Activated naive CD8-positive, alpha-beta T cell treated with anti-CD3 and anti-CD28 coated beads, Interleukin-2, amount 50 U/mL, for 24 hours (primary cell): ENCODE measurements at regions not wholly inside any gene's neighbourhood (a gene's known extent, or its start where the extent isn't known, plus 50 kb on each side); places are given as distances from the start of the nearest gene placed in this dataset.

ENCODE experiments used
- ATAC-seq: fragments of 150-1000 bp; cut with Tn5 transposase; one replicate; pipeline ENCODE4 v1.10.0; 2021
- DNase-seq: peaks from one replicate; pipeline ENCODE4 v3.0.0; 2021
- H3K27ac Mint-ChIP-seq: one replicate; pipeline ENCODE4 v1.8.0; 2021; ENCODE audit warnings: mild to moderate bottlenecking, mixed read lengths
- H3K27me3 Mint-ChIP-seq: one replicate; pipeline ENCODE4 v1.8.0; 2021; ENCODE audit warnings: mixed read lengths
- H3K36me3 Mint-ChIP-seq: one replicate; pipeline ENCODE4 v1.8.0; 2021; ENCODE audit warnings: low read depth, mixed read lengths
- H3K4me1 Mint-ChIP-seq: one replicate; pipeline ENCODE4 v1.8.0; 2021; ENCODE audit warnings: mixed read lengths
- H3K4me3 Mint-ChIP-seq: one replicate; pipeline ENCODE4 v1.8.0; 2021; ENCODE audit warnings: mild to moderate bottlenecking, moderate library complexity, mixed read lengths
- H3K9me3 Mint-ChIP-seq: one replicate; pipeline ENCODE4 v1.8.0; 2021; ENCODE audit warnings: mixed read lengths

DNA sequence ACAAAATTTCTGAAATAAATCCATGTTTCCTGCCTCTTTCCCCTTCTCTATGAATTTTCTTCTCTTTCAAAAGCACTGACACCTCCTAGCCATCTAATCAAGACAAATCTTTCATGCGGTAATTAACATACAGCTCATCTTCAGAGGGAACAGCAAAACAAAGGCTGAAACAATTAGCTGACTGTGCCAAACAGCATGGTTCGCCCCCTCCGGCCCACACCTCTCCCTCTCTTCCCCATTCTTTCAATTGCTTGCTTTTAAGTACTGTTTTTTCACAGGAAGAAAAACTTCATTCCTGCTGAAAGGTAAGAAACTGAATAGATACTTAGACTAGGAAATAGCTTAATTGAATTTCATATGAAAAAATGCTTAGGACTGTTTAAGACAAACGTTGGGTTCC, 291.1 kb upstream of the NOCT start:
- no peak overlapping the region for H3K4me3 Mint-ChIP-seq
- H3K9me3 Mint-ChIP-seq, result no peaks in the 10 kb centered on the region
- no peaks in the 10 kb centered on the region for H3K36me3 Mint-ChIP-seq
- DNase-seq (no peak), ATAC-seq (no peak)
- H3K27me3 Mint-ChIP-seq, result no peaks in the 10 kb centered on the region
- no peak overlapping the region for H3K27ac Mint-ChIP-seq
- no peaks in the 10 kb centered on the region for H3K4me1 Mint-ChIP-seq

- Mint-ChIP-seq H3K4me1 (no peaks in the 10 kb centered on the region), H3K27ac (no peak overlapping the region), H3K4me3 (no peak overlapping the region), H3K27me3 (peaks cover 5% of the 10 kb centered on the region), H3K9me3 (no peaks in the 10 kb centered on the region), H3K36me3 (no peaks in the 10 kb centered on the region)
- ATAC-seq (no peak), DNase-seq (no peak)
These were observed 298.8 kb upstream of the NOCT start for GRCh38 chr4:138716559-138717335.

DNA sequence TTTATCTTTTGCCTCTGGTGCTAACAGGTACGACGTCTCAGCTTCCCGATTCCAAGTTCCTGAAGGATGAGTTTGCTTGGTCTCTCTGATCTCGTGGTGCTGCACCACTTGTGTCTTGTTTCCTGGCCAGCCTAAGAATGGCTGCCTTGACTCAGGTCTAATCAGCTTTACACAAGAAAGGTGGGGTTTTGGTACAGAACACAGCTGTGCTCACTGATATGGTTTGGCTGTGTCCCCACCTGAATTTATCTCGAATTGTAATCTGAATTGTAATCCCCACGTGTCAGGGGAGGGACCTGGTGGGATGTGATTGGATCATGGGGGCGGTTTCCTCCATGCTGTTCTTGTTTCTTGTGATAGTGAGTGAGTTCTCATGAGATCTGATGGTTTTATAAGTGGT, 305.3 kb upstream of the NOCT start:
- Mint-ChIP-seq H3K27ac (no peak overlapping the region), H3K9me3 (no peaks in the 10 kb centered on the region)
- ATAC-seq, result no peak

DNA sequence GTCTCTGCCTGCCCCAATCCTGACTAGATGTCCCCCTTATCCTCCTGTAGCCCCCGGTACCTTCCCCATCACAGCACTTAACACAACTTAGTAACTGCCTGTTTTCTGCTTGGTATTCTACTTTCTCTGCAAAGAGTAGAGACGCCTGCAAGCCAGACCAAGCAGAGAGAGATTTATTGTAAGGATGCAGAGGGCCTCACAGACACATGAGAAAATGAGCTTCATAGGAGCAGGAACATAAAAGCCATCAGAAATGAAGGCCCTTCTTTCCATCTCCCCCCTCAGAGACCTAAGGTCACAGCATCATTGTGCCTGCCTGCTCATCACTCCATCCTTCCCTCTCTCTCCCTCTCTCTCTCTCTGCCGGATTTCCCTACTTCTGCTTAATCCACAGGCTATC, 305.7 kb upstream of the NOCT start:
- Mint-ChIP-seq H3K9me3 (no peaks in the 10 kb centered on the region), H3K27ac (no peak overlapping the region), H3K4me1 (no peaks in the 10 kb centered on the region), H3K27me3 (peaks cover 7% of the 10 kb centered on the region), H3K36me3 (no peaks in the 10 kb centered on the region), H3K4me3 (no peak overlapping the region)
- DNase-seq (no peak), ATAC-seq (no peak)

More for the DNA sequence above, 305.3 kb upstream of the NOCT start:
- no peak overlapping the region for H3K4me3 Mint-ChIP-seq
- DNase-seq, result no peak
- no peaks in the 10 kb centered on the region for H3K4me1 Mint-ChIP-seq
- no peaks in the 10 kb centered on the region for H3K36me3 Mint-ChIP-seq
- peaks cover 7% of the 10 kb centered on the region for H3K27me3 Mint-ChIP-seq

GRCh38 chr4:138707746-138708677, 307.6 kb upstream of the NOCT start:
- Mint-ChIP-seq H3K4me3 (no peak overlapping the region), H3K9me3 (no peaks in the 10 kb centered on the region), H3K36me3 (no peaks in the 10 kb centered on the region), H3K4me1 (no peaks in the 10 kb centered on the region), H3K27ac (no peak overlapping the region), H3K27me3 (peaks cover 5% of the 10 kb centered on the region)
- ATAC-seq (no peak), DNase-seq (no peak)

- H3K27me3 Mint-ChIP-seq, result peaks cover 3% of the 10 kb centered on the region
These were observed 309.4 kb upstream of the NOCT start for GRCh38 chr4:138706201-138706600.

GRCh38 chr4:138702190-138702824, 313.3 kb upstream of the NOCT start:
- Mint-ChIP-seq H3K9me3 (no peaks in the 10 kb centered on the region), H3K4me3 (no peak overlapping the region), H3K27ac (no peak overlapping the region), H3K36me3 (no peaks in the 10 kb centered on the region), H3K4me1 (no peaks in the 10 kb centered on the region), H3K27me3 (peaks cover 2% of the 10 kb centered on the region)
- no peak for ATAC-seq
- no peak for DNase-seq

More at GRCh38 chr4:138706201-138706600, 309.4 kb upstream of the NOCT start:
- H3K27ac Mint-ChIP-seq, result no peak overlapping the region
- no peaks in the 10 kb centered on the region for H3K4me1 Mint-ChIP-seq
- H3K4me3 Mint-ChIP-seq, result no peak overlapping the region
- DNase-seq (no peak), ATAC-seq (no peak)
- no peaks in the 10 kb centered on the region for H3K36me3 Mint-ChIP-seq
- no peaks in the 10 kb centered on the region for H3K9me3 Mint-ChIP-seq

DNA sequence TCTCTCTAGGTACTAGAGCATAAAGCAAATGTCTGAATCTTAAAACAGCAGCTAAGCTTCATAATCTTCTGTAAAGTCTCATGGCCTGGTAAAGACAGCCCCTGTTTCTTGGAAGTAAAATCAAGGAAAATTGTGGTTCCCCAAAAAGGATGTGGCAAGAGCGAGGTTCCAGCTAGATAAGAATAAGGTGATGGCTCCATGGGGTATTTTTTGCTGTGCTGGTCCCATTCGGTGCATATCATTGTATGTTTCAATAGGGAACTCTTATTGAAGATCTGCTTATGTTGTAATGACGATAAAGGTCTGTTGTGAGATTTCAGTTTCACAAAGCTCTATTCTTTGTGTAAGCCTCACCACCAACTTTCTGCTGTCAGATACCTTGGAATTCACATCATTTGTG, 316.9 kb upstream of the NOCT start:
- Mint-ChIP-seq H3K27ac (no peak overlapping the region), H3K36me3 (no peaks in the 10 kb centered on the region), H3K9me3 (no peaks in the 10 kb centered on the region), H3K27me3 (peaks cover 8% of the 10 kb centered on the region), H3K4me3 (no peak overlapping the region), H3K4me1 (no peaks in the 10 kb centered on the region)
- DNase-seq (no peak), ATAC-seq (no peak)

DNA sequence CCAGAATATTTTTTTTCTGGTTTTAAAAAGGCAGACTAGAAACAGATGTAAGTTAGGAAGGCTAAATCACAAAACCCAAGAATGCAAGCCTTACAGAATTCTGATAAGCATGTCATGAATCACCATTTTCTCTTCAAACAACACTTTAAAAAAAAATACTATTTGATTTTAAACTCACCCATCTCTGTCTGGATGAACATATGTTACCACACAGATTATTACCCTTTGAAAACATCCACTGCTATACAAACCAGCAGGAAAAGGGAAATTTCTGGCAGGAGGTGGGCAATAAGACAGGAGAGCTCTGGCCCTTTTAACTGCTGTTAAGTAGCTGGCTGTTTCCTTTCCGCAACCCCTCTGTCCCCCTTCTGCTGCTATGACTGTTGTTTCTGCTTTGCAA, 317.7 kb upstream of the NOCT start:
- Mint-ChIP-seq H3K4me1 (no peaks in the 10 kb centered on the region), H3K36me3 (no peaks in the 10 kb centered on the region), H3K9me3 (no peaks in the 10 kb centered on the region), H3K27ac (no peak overlapping the region), H3K4me3 (no peak overlapping the region), H3K27me3 (peaks cover 8% of the 10 kb centered on the region)
- DNase-seq, result no peak
- no peak for ATAC-seq

DNA sequence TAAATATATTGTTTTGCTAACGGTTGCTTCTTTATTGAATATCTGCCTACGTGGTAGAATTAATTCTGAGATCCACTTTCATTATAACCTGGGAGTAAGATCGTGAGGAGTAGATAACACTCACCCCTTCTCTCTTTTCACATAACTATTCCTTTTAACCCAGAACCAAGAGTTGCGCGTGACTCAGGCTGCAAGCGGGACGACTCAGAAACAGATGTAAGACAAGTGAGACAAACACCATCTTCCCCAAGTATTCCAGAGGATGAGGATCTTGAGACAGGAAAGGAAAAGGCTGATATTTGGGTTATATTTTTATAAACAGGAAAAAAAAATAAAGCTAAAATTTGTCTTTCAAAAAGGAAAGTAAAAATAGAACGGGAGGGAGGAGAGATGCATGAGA, 318.8 kb upstream of the NOCT start:
- Mint-ChIP-seq H3K36me3 (no peaks in the 10 kb centered on the region), H3K27me3 (peaks cover 8% of the 10 kb centered on the region), H3K27ac (no peak overlapping the region), H3K4me3 (no peak overlapping the region), H3K9me3 (no peaks in the 10 kb centered on the region), H3K4me1 (no peaks in the 10 kb centered on the region)
- ATAC-seq (no peak), DNase-seq (no peak)

DNA sequence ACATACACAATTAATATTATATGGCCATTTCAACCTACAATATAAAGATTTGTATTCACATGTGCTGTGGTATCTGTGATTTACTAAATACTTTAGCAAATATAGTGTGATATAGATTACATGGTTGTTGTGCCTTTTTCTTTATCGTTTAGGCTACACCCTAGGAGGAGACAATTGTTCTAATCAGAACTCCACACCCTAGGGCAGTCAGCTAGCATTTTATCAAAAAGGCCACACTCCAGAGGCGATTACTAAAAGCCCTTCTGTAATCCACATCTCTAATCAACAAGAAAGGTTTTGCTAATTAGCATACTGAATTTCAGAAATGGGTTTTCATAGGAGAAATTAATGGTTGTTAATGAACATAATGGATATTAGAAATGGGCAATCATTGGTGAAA, 319.5 kb upstream of the NOCT start:
- no peaks in the 10 kb centered on the region for H3K36me3 Mint-ChIP-seq

DNA sequence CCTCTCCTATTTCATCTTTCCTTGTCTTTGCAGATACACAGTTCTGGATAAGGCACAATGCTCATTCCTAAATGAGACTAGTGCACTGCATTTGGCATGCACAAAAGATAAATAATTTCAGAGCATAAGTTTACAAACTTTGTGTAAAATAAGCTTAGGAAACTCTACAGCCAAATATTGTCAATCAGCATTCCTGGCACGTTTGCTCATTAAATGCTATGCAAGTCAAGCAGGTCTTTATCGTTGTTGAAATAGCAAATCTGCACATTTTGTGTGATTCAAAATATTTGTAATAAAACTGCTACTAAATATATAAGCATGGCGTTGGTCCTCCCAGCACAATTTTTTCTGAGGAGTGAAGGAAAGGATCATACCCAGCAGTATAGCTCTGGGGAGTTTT, 322.1 kb upstream of the NOCT start:
- H3K9me3 Mint-ChIP-seq, result no peaks in the 10 kb centered on the region
- no peak overlapping the region for H3K4me3 Mint-ChIP-seq
- ATAC-seq (no peak), DNase-seq (no peak)
- H3K27ac Mint-ChIP-seq, result no peak overlapping the region
- peaks cover 12% of the 10 kb centered on the region for H3K27me3 Mint-ChIP-seq
- H3K36me3 Mint-ChIP-seq, result no peaks in the 10 kb centered on the region
- H3K4me1 Mint-ChIP-seq, result no peaks in the 10 kb centered on the region

More for the DNA sequence above, 319.5 kb upstream of the NOCT start:
- ATAC-seq (no peak), DNase-seq (no peak)
- Mint-ChIP-seq H3K4me1 (no peaks in the 10 kb centered on the region), H3K27me3 (peaks cover 8% of the 10 kb centered on the region), H3K27ac (no peak overlapping the region), H3K4me3 (no peak overlapping the region), H3K9me3 (no peaks in the 10 kb centered on the region)

GRCh38 chr4:138692411-138692810, 323.2 kb upstream of the NOCT start:
- Mint-ChIP-seq H3K4me1 (no peaks in the 10 kb centered on the region), H3K27ac (no peak overlapping the region), H3K36me3 (no peaks in the 10 kb centered on the region), H3K27me3 (peaks cover 12% of the 10 kb centered on the region), H3K9me3 (no peaks in the 10 kb centered on the region), H3K4me3 (no peak overlapping the region)
- ATAC-seq (no peak), DNase-seq (no peak)

GRCh38 chr4:138689593-138689992, 326.0 kb upstream of the NOCT start:
- Mint-ChIP-seq H3K27ac (no peak overlapping the region), H3K36me3 (no peaks in the 10 kb centered on the region), H3K27me3 (peaks cover 7% of the 10 kb centered on the region), H3K4me1 (no peaks in the 10 kb centered on the region), H3K9me3 (no peaks in the 10 kb centered on the region), H3K4me3 (no peak overlapping the region)
- ATAC-seq, result no peak
- DNase-seq, result no peak

DNA sequence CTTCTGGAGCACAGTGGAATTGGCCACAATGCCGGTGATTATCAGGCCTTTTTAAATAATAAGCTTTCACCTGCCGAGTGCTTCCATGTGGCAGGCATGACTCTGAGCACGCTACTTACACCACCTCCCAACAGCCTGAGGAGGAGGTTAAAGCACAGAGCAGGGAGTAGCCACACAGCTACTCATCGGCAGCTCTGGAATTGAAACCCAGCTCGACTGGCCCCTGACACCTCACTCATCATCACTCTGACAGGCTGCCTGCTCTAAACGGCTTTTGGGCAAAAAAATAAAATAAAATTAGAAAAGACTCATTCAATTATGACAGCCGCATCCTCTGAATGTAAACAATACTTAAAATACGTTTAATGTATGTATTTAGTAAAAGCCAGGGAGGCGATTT, 326.4 kb upstream of the NOCT start:
- DNase-seq, result no peak
- Mint-ChIP-seq H3K27me3 (peaks cover 7% of the 10 kb centered on the region), H3K4me1 (no peaks in the 10 kb centered on the region), H3K27ac (no peak overlapping the region), H3K9me3 (no peaks in the 10 kb centered on the region), H3K36me3 (no peaks in the 10 kb centered on the region), H3K4me3 (no peak overlapping the region)
- ATAC-seq, result no peak
